ENCODE measurements at regions not wholly inside any gene's neighbourhood (a gene's known extent, or its start where the extent isn't known, plus 50 kb on each side); places are given as distances from the start of the nearest gene placed in this dataset.

DNA sequence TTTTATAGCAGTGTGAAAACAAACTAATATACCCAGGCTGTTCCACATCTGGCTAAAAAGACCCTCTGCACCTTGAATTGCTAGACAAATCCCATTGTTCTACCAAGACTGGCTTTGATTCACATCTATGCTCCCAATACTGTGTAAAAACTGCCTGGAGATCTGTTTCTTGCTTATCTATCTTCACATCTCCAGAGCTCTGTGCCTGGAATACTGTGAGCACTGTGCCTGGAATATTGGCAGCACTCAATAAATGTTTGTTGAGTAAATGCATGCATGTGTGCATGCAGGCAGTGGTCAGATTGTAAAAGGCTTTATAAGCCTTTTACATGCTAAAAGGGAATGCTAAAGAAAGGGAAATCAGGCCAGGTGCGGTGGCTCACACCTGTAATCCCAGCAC, 75.5 kb upstream of the APP start:
- Histone ChIP-seq H3K27me3 (ENCODE audit: insufficient read depth) (no peaks in the 10 kb centered on the region), H3K4me3 (ENCODE audit: low read depth in 2 of 2, low read length in 1 of 2) (no peak overlapping the region), H3K9ac (no peak overlapping the region), H3K79me2 (ENCODE audit: insufficient read depth) (no peaks in the 10 kb centered on the region), H3K36me3 (replicated peaks in 1 of 2; ENCODE audit: control insufficient read depth in 1 of 2, insufficient read depth in 2 of 2, low read length in 1 of 2) (no peaks in the 10 kb centered on the region), H3K9me2 (no peaks in the 10 kb centered on the region), H4K20me1 (ENCODE audit: insufficient read depth) (no peaks in the 10 kb centered on the region), H3F3A (replicated peaks; ENCODE audit: insufficient read depth) (no peaks in the 10 kb centered on the region), H3K4me1 (ENCODE audit: control insufficient read depth in 1 of 2, insufficient read depth in 2 of 2, low read depth in 1 of 2, low read length in 1 of 2) (no peaks in the 10 kb centered on the region), H2AFZ (ENCODE audit: low read depth) (no peak overlapping the region), H3K27ac (ENCODE audit: low read depth in 2 of 2, low read length in 1 of 2) (no peak overlapping the region), H3K4me2 (no peak overlapping the region), H3K9me3 (no peaks in the 10 kb centered on the region)
- DNase-seq: no peak
- CTCF ChIA-PET: no interaction called here
- peak; percentile 51 for TF ChIP-seq GATA2 (CRISPR knock-in tag; IDR thresholded peaks at IDR 0.05)
- no peak for TF ChIP-seq GABPA (IDR thresholded peaks at IDR 0.05; ENCODE audit: low read depth)
- TF ChIP-seq TCF12 (IDR thresholded peaks at IDR 0.05): no peak
- WGBS (ENCODE audit: low lambda C conversion rate): 45% methylated on average over 1 of the region's 1 CpG
- POLR2A ChIA-PET: no interaction called here

DNA sequence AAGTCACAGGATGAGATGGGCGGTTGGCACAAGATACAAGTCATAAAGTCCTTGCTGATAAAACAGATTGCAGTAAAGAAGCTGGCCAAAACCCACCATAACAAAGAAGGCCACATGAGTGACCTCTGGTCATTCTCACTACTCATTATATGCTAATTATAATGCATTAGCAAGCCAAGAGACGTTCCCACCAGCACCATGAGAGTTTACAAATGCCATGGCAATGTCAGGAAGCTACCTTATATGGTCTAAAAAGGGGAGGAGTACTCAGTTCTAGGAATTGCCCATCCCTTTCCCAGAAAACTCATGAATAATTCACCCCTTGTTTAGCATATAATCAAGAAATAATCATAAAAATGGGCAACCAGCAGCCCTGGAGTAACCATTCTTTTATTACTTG, 74.9 kb upstream of the APP start:
- no peak for DNase-seq
- Histone ChIP-seq H3F3A (replicated peaks; ENCODE audit: insufficient read depth) (no peaks in the 10 kb centered on the region), H3K9me2 (no peaks in the 10 kb centered on the region), H3K9me3 (no peaks in the 10 kb centered on the region), H3K4me2 (no peak overlapping the region), H3K4me1 (ENCODE audit: control insufficient read depth in 1 of 2, insufficient read depth in 2 of 2, low read depth in 1 of 2, low read length in 1 of 2) (no peaks in the 10 kb centered on the region), H3K27me3 (ENCODE audit: insufficient read depth) (no peaks in the 10 kb centered on the region), H3K4me3 (ENCODE audit: low read depth in 2 of 2, low read length in 1 of 2) (no peak overlapping the region), H4K20me1 (ENCODE audit: insufficient read depth) (no peaks in the 10 kb centered on the region), H3K27ac (ENCODE audit: low read depth in 2 of 2, low read length in 1 of 2) (no peak overlapping the region), H3K9ac (no peak overlapping the region), H3K79me2 (ENCODE audit: insufficient read depth) (no peaks in the 10 kb centered on the region), H3K36me3 (replicated peaks in 1 of 2; ENCODE audit: control insufficient read depth in 1 of 2, insufficient read depth in 2 of 2, low read length in 1 of 2) (no peaks in the 10 kb centered on the region), H2AFZ (ENCODE audit: low read depth) (no peak overlapping the region)
- CTCF ChIA-PET: no interaction called here
- WGBS (ENCODE audit: low lambda C conversion rate): 30% methylated on average over 2 of the region's 2 CpGs
- POLR2A ChIA-PET: no interaction called here
- TF ChIP-seq TAF1 (IDR thresholded peaks at IDR 0.05; ENCODE audit: borderline replicate concordance, low read depth, low read length) (no peak), TEAD4 (IDR thresholded peaks at IDR 0.05; ENCODE audit: borderline replicate concordance, insufficient read depth) (no peak), POLR2AphosphoS5 (IDR thresholded peaks at IDR 0.05; ENCODE audit: low read depth, low read length) (no peak), NRF1 (IDR thresholded peaks at IDR 0.05; ENCODE audit: low read depth, low read length) (no peak), JUND (IDR thresholded peaks at IDR 0.05) (no peak), SIN3A (IDR thresholded peaks at IDR 0.05; ENCODE audit: borderline replicate concordance, low read depth, low read length) (no peak), EZH2phosphoT487 (IDR thresholded peaks at IDR 0.05; ENCODE audit: borderline replicate concordance, low read depth) (no peak)
- TF ChIP-seq, protein P1, sequence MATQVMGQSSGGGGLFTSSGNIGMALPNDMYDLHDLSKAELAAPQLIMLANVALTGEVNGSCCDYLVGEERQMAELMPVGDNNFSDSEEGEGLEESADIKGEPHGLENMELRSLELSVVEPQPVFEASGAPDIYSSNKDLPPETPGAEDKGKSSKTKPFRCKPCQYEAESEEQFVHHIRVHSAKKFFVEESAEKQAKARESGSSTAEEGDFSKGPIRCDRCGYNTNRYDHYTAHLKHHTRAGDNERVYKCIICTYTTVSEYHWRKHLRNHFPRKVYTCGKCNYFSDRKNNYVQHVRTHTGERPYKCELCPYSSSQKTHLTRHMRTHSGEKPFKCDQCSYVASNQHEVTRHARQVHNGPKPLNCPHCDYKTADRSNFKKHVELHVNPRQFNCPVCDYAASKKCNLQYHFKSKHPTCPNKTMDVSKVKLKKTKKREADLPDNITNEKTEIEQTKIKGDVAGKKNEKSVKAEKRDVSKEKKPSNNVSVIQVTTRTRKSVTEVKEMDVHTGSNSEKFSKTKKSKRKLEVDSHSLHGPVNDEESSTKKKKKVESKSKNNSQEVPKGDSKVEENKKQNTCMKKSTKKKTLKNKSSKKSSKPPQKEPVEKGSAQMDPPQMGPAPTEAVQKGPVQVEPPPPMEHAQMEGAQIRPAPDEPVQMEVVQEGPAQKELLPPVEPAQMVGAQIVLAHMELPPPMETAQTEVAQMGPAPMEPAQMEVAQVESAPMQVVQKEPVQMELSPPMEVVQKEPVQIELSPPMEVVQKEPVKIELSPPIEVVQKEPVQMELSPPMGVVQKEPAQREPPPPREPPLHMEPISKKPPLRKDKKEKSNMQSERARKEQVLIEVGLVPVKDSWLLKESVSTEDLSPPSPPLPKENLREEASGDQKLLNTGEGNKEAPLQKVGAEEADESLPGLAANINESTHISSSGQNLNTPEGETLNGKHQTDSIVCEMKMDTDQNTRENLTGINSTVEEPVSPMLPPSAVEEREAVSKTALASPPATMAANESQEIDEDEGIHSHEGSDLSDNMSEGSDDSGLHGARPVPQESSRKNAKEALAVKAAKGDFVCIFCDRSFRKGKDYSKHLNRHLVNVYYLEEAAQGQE (IDR thresholded peaks at IDR 0.05; ENCODE audit: low read depth, low read length): no peak
- TF ChIP-seq, protein P2, sequence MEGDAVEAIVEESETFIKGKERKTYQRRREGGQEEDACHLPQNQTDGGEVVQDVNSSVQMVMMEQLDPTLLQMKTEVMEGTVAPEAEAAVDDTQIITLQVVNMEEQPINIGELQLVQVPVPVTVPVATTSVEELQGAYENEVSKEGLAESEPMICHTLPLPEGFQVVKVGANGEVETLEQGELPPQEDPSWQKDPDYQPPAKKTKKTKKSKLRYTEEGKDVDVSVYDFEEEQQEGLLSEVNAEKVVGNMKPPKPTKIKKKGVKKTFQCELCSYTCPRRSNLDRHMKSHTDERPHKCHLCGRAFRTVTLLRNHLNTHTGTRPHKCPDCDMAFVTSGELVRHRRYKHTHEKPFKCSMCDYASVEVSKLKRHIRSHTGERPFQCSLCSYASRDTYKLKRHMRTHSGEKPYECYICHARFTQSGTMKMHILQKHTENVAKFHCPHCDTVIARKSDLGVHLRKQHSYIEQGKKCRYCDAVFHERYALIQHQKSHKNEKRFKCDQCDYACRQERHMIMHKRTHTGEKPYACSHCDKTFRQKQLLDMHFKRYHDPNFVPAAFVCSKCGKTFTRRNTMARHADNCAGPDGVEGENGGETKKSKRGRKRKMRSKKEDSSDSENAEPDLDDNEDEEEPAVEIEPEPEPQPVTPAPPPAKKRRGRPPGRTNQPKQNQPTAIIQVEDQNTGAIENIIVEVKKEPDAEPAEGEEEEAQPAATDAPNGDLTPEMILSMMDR (IDR thresholded peaks at IDR 0.05): no peak
